ENCODE measurements at regions not wholly inside any gene's neighbourhood (a gene's known extent, or its start where the extent isn't known, plus 50 kb on each side); places are given as distances from the start of the nearest gene placed in this dataset.
A peak's percentile ranks its signal among the peaks of the same experiment; 100 is the strongest.
"Not testable (repeated sequence)": the region's sequence is repeated elsewhere in the genome, so short reads cannot be mapped to it uniquely, and the experiment has no call there.

- no peak for DNase-seq
Measured at GRCh38 chr1:118828038-118828437, 160.1 kb downstream of the TBX15 start.

DNA sequence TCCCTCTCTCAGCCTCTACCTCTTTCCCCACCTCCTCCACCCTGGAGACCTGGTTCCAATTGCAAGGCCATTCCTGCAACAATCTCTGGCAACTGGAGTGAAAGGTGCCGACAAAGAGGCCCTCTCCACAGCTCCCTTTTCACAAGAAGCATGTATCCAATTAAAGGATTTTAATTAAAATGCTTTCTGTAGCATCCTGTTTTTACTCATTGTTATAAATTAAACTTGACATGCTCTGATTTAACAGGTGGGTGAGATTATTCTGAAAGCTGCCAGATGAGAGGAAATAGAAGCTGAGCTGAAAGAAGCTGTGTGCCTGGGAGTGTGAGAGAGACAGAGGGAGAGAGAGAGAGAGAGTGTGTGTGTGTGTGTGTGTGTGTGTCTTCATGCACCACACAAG lies 160.5 kb downstream of the TBX15 start:
- no peak for DNase-seq

DNA sequence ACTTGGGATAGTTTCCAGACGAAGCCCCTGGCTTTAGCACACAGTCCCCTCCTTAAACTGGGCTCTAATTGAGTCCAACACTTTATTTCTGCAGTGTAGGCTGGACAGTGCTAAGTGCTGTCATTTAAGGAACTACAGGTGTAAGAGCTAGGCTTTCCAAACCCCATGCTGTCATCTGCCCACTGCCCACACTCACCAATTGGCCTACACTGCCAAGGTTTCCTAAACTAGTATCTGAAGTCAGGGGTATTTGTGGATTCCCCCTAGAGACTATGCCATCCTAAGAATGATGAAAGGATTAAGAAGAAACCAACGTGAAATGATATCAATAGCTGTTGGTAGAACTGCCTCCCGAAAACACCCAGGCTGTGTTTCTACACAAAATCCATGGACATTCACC lies 160.9 kb downstream of the TBX15 start:
- DNase-seq = no peak

- DNase-seq = no peak
Measured at GRCh38 chr1:118826669-118827068, 161.5 kb downstream of the TBX15 start.

- no peak for DNase-seq
Measured at GRCh38 chr1:118825619-118826018, 162.5 kb downstream of the TBX15 start.

GRCh38 chr1:118821801-118822200 lies 166.3 kb downstream of the TBX15 start:
- no peak for DNase-seq

- no peak for DNase-seq
Measured at GRCh38 chr1:118820864-118821263, 167.3 kb downstream of the TBX15 start.

DNA sequence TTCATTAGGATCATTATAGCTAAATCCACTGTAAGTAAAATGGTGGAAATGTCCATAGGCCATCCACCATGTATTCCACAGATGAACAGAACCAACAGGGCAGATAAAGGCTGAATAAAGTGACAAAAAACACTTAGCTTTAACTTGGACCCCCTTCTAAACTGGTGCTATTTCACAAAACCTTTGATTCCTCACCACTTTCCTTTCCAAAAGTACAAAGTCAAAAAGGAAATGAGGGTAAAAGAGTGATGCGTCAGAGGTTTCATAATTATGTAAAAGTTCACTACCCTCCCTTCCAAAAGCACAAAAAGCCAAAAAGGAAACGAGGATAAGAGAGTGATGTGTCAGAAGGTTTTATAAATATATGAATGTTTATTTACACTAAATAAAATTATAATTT lies 172.2 kb downstream of the TBX15 start:
- no peak for DNase-seq

GRCh38 chr1:118812555-118812954 lies 175.6 kb downstream of the TBX15 start:
- DNase-seq = no peak

DNA sequence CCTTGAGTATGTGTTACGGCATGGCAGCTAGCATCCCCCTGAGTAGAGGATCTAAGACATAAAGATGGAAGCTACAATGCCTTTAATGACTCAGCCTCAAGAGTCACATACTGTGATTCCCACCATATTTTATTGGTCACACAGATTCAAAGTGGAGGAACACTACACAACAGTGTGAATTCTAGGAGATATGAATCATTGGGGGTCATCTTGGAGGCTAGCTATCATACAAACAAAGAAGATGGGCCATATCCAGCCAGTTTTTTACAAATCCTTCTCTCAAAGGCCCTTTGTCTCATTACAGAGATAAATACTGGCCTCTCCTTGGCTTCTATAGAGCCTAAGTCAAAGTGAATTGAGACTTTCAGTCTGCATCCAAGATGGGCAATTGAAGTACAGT lies 177.0 kb downstream of the TBX15 start:
- DNase-seq = no peak

GRCh38 chr1:118809586-118809985 lies 178.6 kb downstream of the TBX15 start:
- DNase-seq = no peak

- not testable (repeated sequence) for DNase-seq
Measured at GRCh38 chr1:118803128-118803527, 185.0 kb downstream of the TBX15 start.

DNA sequence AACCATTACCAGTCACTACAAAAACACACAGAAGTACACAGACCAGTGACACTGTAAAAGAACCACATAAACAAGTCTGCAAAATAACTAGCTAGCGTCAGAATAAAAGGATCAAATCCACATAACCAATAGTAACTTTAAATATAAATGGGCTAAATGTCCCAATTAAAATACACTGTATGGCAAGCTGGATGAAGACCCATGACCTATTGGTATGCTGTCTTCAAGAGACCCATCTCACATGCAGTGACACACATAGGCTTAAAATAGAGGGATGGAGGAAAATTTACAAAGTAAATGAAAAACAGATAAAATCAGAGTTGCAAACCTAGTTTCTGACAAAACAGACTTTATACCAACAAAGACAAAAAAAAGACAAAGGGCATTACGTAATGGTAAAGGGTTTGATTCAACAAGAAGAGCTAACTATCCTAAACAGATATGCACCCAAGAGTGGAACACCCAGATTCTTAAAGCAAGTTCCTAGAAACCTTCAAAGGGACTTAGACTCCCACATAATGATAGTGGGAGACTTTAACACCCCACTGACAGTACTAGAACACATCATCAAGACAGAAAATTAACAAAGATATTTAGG lies 196.9 kb downstream of the TBX15 start:
- DNase-seq = no peak

- DNase-seq = peak; percentile 33
Measured at GRCh38 chr1:118788463-118788862, 199.7 kb downstream of the TBX15 start.

DNA sequence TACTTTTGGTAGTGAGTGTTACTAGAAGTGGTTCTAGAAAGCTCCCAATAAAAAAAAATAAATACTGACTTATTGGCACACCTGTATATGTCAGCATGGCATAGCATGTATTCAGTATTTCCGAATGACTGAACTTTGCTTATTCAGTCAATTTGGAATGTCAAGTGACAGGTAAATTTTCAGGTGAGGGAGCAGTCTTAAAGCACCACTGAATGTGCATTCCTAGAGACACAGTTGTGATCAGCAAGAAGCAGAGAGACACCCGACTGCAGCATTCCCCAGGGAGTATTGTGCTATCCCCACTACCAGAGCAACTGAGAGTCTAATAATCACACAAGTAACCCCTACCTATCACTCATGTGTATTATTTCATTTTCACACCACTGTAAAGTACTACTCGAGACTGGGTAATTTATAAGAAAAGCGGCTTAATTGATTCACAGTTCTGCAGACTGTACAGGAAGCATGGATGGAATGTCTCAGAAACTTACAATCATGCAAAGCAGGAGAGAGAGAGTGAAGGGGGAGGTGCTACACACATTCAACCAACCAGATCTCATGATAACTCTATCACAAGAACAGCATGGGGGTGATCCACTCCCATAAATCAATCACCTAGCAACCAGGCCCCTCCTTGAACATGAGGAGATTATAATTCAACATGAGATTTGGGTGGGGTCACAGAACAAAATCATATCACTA lies 201.5 kb downstream of the TBX15 start:
- DNase-seq = no peak

- no peak for DNase-seq
Measured at GRCh38 chr1:118785246-118785645, 202.9 kb downstream of the TBX15 start.

GRCh38 chr1:118783095-118783758 lies 204.9 kb downstream of the TBX15 start:
- DNase-seq = peak; percentile 9

DNA sequence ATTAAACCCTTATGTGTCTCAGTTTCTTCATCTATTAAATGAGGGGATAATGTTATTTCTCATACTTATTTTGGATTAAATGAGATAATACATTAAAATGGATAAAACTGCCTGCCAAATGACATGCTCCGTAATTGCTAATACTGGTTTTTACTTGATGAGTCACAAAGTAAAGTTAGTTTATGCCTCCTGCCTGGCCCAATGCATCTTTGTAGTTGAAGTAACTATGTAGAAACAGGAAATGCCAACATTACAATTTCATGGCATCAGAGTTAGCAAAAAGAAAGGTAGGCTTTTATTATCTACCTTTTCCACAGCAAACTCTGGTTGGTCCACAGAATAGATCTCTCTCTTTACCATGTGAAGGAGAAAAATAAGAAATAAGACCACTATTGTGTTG lies 214.5 kb downstream of the TBX15 start:
- DNase-seq = no peak

GRCh38 chr1:118767971-118768370 lies 220.2 kb downstream of the TBX15 start:
- DNase-seq = no peak

DNA sequence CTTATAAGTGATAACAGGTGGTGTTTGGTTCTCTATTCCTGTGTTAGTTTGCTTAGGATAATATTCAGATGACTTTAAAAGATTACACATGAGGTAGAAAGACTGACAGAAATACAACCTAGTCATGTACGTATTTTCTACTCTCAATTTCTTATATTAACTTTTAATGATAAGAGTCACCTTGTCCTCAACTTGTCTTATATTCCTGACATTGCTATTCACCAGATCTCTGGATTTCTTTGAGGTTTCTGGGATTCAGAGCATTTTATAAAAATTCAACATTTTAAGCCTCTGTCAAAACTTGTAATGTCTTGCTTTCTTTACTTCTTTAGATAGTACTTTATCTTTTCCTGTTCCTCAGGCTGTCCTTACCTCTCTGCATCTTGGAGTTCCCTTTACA lies 234.2 kb downstream of the TBX15 start:
- no peak for DNase-seq

DNA sequence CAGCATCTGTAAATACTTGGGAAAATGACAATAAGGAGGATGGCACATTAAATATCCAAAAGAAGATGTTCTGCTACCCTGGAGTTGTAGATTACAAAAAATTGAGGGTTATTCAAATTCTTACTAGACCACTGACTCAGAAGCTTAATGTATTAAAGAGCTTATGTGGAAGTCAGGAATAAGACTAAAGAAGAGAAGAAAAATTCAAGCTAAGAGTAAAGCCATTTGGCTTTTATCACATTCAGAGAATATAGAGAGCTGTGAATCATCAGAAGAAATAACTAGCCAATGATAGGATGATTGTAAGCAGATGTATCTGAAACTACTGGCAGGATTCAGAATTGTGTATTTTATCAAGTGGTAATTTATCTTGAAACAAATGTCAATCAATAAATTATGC lies 237.0 kb downstream of the TBX15 start:
- no peak for DNase-seq

- DNase-seq = no peak
Measured at GRCh38 chr1:118744420-118744819, 243.7 kb downstream of the TBX15 start.

DNA sequence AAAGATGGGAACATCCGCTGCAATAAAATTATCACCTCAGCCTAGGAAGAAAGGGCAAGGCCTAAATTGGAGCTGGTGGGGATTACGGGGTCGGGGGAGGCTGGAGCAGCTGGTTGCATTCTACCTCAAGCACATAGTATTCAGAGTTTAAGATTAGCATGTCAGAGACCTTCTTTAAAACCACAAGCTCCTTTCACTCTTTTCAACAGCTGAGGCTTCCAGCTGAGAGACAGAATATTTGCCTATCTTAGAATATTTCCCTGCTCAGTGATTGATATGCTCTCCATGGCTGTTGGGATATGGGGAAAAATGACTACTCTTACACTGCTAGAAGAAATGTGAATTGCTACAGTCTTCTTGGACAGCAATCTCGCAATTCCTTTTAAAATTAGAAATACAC lies 248.6 kb downstream of the TBX15 start:
- DNase-seq = no peak

GRCh38 chr1:118736322-118736721 lies 251.8 kb downstream of the TBX15 start:
- no peak for DNase-seq

GRCh38 chr1:118717893-118718292 lies 270.2 kb downstream of the TBX15 start:
- DNase-seq = no peak

Data from NCI-H510A (cell line).